Esophagus squamous epithelium (tissue), 4 donors: ENCODE measurements at regions not wholly inside any gene's neighbourhood (a gene's known extent, or its start where the extent isn't known, plus 50 kb on each side); places are given as distances from the start of the nearest gene placed in this dataset.

Experiments
- CTCF ChIP-seq, 6 experiments: fragments of 450-650 bp in 4 of 6; fragments of 200-600 bp in 2 of 6; sonication (generic) in 2 of 6; IDR thresholded peaks; one replicate each; pipeline ENCODE4 v1.5.1; 2016 to 2019; ENCODE audit warnings: antibody characterized with exemption in 6 of 6, mild to moderate bottlenecking in 4 of 6, moderate library complexity in 4 of 6
- POLR2A ChIP-seq, 4 donors: fragments of 450-650 bp; IDR thresholded peaks; one replicate each; pipeline ENCODE4 v1.6.1; 2017; ENCODE audit warnings: antibody characterized with exemption in 4 of 4, mild to moderate bottlenecking in 4 of 4, moderate library complexity in 3 of 4

GRCh38 chr13:50384724-50385123 lies 369.5 kb downstream of the KCNRG start:
- TF ChIP-seq POLR2A (IDR thresholded peaks at IDR 0.05) = no peak
- TF ChIP-seq CTCF (IDR thresholded peaks at IDR 0.05) = no peak
